Epithelial cell of prostate (primary cell): ENCODE measurements at regions not wholly inside any gene's neighbourhood (a gene's known extent, or its start where the extent isn't known, plus 50 kb on each side); places are given as distances from the start of the nearest gene placed in this dataset.

Source experiments
- DNase-seq: peaks from one replicate; pipeline ENCODE4 v3.0.0-alpha.2; 2011; ENCODE audit warnings: low read depth, low spot score
- H3K27ac ChIP-seq: fragments of 450-650 bp; 2 replicates; pipeline ENCODE4 v1.5.1; 2017; ENCODE audit warnings: mild to moderate bottlenecking

DNA sequence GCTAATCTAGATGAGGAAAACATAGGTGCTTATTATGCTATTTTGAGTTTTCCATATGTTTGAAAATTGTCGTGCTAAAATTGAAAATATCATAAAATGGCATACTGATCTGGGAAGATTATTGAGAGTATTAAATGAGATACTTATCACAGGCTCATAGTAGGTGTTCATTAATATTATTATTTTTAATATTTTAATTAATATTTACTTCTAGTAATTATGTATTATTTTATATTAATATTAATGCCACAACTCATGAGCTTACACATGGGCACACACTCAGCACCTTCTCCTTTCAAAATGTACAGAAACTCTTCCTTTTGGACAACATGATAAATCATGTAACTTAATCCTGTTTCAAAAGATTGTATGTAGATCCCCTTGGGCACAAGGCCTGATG lies 223.6 kb downstream of the RAB28 start:
- no peak overlapping the region for H3K27ac ChIP-seq
- no peak for DNase-seq

DNA sequence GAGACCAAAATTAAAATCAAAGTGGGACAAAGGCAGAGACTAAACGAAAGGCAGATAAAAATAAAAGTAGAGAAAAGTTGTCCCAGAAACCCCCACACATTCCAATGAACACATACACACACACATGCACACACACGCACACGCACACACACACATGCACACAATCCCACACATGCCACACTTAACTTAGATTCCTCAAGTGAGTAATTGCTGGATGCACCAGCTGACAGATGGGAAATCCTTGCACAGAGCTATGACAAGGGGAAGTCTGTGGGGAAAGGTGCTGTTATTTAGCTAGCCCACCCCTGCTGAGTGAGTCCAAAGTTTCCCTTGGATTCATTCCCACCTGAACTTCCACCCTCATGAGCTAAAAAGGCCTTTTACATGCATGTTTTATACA lies 233.9 kb downstream of the RAB28 start:
- DNase-seq, result no peak
- H3K27ac ChIP-seq, result no peak overlapping the region

DNA sequence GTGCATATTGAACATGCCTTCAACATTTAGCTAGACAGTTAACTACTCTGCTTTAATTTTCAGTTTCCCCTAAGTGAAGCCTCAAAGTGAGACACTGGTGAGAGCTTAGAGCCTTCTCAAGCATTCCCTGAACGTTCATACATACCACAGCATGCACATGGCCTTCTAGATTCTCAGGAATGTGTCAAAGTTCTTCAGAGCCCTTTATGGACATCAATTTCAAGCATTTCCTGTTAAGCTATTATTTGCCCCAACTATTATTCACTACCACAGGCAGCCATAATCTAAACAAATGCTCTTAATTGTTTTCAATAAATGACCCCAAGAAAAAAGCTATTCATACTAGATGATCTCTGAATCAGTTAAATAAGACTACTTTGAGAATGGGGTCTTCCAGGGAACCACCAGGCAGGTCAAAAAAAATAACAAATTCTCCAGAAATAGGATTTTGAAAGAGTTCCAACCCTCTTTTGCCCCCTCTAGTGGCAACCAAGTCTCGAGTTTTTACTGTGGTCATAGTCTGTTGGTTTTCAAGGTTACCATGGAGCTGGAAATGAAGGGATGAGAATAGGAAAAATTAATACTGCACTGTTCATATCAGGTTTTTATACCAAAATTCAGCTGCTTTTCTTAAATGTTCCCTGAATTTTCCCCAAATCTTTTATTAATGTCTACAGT lies 235.4 kb downstream of the RAB28 start:
- no peak for DNase-seq

DNA sequence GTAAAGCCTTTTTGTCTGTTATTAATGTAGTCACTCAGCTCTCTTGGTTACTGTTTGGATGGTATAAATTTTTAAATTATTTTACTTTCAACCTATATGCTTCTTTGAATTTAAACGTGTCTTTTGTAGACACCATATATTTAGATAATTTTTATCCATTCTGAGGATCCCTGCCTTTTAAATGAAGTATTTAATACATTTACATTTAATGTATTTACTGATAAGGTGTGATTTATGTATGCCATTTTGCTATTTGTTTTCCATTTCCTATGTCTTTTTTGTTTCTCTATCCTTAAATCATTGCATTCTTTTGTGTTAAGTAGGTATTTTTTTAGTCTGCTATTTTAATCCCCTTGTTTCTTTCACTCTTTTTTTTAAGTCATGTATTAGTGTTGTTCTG lies 238.0 kb downstream of the RAB28 start:
- H3K27ac ChIP-seq, result no peak overlapping the region
- DNase-seq, result no peak

More for the DNA sequence above, 235.4 kb downstream of the RAB28 start:
- H3K27ac ChIP-seq, result no peak overlapping the region

DNA sequence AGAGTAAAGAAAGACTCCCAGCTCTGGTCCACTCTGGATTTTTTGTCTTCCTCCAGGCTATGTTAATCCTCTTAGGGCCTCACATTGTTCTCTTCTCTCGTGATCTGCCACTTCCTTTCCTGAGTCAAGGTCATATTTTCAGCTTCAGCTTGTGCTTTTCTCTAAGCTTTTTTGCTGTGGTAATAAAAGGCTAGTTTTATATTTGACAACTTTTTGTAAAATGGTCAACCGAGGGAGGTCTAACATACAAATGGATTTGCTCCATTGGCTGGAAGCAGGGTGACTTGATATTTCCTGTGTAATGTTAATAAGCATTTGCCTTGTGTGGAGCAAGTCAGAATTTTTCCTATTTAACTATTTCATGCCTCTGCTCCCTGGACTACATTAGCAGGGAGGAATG lies 239.7 kb downstream of the RAB28 start:
- H3K27ac ChIP-seq, result no peak overlapping the region
- no peak for DNase-seq

DNA sequence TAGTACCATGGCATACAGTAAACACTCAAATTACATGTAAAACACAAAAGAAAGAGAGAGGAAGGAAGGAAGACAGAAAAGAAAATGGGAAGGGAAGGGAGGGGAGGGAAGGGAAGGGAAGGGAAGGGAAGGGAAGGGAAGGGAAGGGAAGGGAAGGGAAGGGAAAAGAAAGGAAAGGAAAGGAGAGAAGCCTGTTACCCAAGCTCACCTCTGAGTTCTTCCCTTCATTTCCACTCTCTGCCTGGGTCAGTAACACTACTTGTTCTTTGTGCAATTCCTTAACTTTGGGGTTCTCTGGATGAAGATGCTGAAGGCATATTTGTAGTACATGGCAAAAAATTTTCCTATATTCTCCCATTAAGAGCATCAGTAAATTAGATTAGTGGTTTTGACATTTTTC lies 241.0 kb downstream of the RAB28 start:
- DNase-seq, result no peak
- no peak overlapping the region for H3K27ac ChIP-seq

DNA sequence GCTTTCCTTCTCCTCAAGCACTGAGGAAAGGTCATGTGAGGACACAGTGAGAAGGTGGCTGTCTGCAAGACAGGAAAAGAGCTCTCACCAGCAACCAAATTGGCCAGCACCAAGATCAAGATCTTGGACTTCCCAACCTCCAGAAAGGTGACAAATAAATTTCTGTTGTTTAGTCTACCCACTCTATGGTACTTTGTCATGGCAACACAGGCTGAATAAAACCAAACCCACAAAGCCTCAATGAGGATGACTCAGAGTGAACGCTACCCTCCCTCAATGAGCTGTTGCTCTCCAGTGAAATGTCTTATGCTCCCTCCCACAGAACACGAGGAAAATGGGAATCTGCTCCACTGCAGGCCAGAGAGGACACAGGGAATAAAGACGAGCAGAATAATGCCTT lies 244.1 kb downstream of the RAB28 start:
- no peak overlapping the region for H3K27ac ChIP-seq
- no peak for DNase-seq

DNA sequence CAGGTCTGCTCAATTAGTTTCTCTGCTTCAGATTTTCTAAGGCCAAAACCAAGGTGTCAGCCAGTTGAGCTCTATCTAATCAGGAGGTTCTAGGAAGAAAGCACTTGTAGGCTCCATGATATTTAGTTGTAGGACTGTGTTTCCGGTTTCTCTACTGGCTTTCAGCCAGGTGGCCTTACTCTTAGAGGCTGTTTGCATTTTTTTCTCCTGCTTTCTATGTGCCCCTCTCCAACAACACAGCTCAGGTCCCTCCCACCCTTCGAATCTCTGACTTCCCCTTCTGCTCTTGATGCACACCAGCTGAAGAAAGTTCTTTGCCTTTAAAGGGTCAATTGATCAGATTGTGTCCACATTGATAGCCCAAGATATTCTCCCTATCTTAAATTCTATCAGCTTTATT lies 245.2 kb downstream of the RAB28 start:
- H3K27ac ChIP-seq, result no peak overlapping the region
- DNase-seq, result no peak

DNA sequence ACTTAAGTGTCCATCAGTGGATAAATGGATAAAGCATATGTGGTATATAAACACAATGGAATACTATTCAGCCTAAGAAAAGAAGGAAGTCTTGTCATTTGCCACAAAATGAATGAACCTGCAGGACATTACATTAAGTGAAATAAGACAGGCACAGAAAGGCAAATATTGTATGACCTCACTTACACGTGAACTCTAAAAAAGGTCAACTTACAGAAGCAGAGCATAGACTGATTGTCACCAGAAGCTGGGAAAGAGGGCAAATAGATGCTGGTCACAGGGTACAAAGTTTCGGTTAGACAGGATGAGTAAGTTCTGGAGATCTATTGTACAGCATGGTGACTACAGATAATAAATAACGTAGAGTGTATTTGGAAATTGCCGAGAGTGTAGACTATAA lies 247.7 kb downstream of the RAB28 start:
- H3K27ac ChIP-seq, result no peak overlapping the region
- DNase-seq, result no peak

DNA sequence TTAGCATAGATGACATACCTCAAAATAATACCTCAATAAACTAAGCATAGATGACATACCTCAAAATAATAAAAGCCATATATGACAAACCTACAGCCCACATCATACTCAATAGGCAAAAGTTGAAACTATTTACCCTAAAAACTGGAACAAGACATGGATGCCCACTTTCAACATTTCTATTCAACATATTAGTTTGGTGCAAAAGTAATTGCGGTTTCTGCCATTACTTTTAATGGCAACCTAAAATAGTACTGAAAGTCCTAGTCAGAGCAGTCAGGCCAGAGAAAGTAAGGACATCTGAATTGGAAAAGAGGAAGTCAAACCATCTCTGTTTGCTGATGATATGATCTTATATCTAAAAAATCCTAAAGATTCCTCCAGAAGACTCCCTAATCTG lies 250.4 kb downstream of the RAB28 start:
- no peak overlapping the region for H3K27ac ChIP-seq
- DNase-seq, result no peak

DNA sequence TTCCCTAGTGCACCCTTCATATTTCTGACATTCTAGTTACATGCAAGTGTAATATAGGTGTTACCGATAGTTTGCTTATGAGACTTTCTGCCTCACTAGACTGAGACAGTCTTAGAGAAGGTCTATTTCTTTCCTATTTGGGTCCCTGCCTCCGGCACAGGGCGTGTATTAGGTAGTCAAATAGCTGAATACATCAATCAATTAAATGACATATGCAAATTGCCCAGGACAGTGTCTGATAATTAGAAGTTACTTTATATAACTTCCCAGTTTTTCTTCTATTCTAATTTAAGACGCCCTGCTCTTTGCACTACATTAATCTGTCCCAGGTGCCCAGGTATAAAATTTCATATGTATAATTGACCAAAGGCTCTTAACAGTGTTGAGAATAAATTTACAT lies 264.2 kb downstream of the RAB28 start:
- no peak overlapping the region for H3K27ac ChIP-seq
- DNase-seq, result no peak

DNA sequence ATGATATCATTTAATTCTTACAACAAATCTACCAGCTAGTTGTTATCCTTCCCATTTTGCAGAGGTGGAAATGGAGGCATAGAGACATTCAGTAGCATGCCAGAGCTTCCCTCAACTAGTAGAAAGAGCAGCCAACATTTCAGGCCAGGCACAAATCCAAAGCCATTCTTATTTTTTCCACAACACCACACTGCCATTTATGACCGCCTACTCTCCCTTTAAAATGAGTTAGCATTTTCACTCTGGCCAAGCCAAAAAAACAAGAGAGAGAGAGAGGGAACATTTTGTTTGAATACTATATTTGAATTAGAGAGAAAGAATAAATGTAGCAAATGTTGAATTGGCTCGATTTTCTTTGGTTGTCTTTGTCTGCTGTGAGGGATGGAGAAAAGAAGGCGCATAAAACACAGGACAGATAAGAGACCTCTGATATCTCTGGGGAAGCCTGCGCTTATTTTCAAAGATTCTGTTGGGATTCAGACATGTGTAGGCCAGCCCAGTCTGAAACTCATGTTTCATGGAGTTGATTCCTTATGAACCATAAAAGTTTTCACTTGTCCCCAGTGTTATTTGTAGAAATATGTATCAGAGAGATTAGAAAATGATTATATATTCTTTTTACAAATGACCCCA lies 265.7 kb downstream of the RAB28 start:
- no peak overlapping the region for H3K27ac ChIP-seq
- DNase-seq, result no peak

DNA sequence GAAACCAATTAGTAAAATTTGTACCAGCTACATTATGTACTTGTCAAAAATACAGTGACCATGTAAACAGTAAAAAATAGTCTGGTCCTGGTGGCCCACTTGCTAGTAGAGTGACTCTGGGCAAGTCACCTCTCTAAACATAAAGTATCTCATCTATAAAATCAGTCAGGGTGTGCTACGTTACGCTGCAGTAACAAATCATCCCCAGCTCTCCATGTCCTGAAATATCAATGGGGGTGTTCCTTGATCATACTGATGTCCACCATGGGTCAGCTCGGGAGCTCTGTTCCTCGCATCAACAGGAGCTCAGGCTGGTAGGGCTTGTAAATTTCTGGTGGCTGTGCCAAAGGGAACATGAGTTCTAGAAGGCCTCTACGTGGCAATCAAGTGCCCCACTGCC lies 268.6 kb downstream of the RAB28 start:
- H3K27ac ChIP-seq, result no peak overlapping the region
- DNase-seq, result no peak

DNA sequence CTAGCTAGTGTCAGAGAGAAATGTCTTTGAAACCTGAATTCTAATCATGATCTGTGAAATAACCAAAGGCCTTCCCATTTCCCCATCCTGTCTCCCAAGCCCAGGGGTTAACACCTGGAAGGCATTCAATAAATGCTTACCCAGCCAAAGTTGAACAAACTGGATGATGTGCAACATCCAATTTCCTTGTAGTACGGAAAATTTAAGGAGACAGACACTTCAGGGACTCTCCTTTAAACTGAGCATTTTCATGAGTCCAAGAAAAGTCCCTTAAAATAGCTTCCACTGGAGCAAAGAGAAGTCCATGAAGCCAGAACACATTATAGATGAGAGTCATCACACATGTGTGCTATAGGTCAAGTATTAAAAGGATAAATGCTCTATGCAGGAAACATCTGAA lies 271.2 kb downstream of the RAB28 start:
- H3K27ac ChIP-seq, result no peak overlapping the region
- no peak for DNase-seq

DNA sequence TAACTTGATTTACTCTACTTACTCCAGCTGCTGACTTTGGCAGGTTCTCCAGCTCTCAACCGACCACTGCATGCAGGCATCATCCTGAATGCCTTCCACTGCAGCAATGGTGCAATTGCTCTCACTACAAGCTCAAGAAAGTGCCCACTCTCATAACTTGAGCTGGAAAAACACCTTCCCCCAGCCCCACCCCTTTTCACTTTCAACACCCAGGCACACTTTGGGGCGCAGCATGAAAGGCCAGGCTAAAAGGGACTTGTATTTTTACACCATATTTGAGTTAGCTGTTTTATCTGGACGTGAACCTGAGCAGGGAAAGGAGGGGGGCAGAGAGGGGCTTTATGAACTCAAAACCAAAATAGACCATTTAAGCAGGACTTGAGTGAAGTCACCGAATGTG lies 274.5 kb downstream of the RAB28 start:
- no peak overlapping the region for H3K27ac ChIP-seq
- no peak for DNase-seq

DNA sequence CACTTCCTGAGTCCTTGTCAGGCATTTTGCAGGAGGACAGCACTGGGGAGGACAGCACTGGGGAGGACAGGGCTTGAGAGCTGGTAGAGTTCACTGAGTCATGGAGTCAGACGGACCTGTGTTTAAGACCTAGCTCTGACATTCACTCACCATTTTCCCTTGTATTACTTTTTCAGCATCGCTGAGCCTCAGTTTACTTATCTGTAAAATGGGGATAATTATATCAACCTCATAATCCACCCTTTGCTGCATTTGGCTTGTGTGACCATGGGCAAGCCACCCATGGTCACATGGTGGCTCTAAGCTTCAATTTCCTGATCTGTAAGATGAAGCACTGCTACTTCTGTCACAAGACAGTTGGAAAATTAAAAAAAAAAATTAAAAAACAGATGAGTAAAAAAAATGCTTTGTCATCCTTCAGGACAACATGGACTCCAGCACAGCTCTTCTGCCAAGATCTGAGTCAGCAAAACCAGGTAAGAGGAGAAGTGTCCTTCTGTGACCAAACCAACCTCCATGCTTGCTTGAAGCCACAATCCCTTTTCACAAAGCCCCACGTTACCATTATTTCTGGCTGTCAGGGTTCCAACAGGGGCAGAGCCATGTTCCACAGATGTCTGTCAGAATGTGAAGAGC lies 275.5 kb downstream of the RAB28 start:
- no peak for DNase-seq
- no peak overlapping the region for H3K27ac ChIP-seq

DNA sequence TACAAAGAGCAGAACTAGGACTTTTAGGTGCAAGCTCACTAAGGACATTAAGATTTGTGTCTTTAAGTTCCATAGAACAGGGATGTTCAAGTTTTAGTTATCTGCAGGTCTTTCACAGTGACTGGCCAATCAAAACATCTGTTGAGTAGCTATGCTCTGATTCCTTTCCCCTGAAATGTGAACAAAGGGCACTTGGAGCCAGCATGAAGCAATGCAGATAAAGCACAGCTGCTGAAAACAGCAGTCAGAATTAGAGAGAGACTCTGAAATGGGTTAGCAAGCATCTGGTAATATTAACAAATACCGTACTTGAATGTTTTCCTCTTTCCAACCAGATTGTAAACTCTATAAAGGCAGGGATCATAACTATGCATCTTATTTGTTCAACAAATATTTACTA lies 276.9 kb downstream of the RAB28 start:
- no peak overlapping the region for H3K27ac ChIP-seq
- DNase-seq, result no peak

DNA sequence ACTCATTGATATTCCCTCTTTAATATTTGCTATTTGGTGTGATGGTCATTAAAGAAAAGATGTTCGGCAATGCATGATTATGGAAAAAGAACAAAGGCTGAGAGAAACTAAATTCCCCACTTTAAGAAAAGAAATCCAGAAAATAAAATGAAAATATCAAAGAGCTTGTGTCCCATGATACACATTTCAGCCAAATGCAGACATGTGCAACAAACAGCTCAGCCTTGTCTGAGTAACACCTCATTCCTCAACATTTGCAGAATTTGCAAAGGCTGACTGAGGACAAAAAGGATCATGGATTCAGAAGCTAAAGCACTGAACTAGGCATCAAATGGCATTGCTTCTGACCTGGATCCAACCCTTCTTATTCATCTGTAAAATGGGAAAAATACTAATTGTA lies 281.0 kb downstream of the RAB28 start:
- no peak for DNase-seq

DNA sequence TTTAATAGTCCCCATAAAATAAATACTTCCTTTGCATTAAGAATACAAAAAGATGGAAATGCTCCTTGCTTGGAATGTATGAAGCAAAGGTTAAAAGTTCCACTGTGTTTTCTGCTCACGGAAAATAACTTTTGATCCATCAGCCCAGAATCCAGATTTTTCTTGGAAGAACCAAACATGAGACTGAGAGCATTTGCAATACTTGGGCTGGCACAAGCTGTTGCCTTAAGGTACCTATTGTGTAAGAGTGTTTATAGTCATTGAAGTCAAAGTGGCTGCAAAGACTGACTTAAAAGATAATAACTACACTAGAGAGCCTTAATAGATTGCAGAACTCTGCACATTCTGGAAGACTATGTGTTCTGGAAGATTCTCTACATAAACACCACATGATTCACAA lies 281.4 kb downstream of the RAB28 start:
- DNase-seq, result no peak
- no peak overlapping the region for H3K27ac ChIP-seq

More for the DNA sequence above, 281.0 kb downstream of the RAB28 start:
- H3K27ac ChIP-seq, result no peak overlapping the region

DNA sequence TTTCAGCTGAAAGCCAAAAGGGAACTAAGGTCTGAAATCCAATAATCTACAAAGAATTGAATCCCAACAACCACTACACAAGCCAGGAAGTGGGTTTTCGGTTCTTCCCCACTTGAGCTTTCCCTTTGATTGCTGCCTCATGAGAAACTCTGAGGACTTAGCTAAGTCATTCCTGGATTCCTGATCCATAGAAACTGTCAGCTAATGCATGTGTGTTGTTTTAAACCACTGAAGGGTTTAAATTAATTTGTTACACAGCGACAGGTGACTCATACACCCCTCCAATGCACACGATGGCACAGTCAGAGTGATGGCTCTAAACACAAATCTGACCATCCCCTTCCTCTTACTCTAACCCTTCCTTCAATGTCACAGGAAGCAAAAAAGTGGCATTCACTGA lies 282.9 kb downstream of the RAB28 start:
- H3K27ac ChIP-seq, result no peak overlapping the region
- DNase-seq, result no peak

DNA sequence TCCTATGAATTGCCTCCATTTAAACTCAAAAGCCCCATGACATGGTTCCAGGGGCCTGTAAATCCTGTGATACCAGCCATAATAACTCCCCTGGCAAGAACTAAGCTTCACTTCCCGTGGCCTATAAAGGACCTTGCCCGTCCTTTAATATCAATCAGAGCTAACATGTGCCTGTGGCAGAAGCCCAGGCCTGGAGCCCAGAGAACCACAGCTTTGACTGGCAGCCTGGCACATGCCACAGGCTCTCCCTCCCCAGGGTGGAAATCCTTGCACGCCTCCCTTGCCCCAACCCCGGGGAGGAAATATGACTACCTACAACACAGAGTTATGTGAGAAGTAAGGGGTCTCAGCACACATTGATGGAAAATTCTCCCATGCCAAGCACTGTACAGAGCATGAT lies 287.4 kb downstream of the RAB28 start:
- H3K27ac ChIP-seq, result no peak overlapping the region

DNA sequence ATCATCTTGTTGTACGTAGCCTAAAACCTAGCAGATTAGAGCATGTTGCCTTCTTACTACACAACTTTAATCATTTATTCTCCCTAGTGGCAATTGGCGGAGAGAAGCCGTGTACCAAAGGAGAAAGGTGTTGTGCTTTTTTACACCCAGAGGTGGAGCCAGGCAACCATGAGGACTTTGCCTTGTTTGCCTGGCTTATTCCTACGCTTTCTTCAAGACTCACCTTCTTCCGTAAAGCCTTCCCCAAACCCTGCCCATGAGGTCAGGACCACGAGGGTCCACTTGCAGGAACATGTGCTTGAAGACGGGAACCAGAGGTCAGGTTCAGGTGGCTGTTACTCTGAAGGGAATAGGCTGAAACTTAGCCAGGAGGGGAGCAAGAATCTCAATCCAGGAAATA lies 290.5 kb downstream of the RAB28 start:
- no peak overlapping the region for H3K27ac ChIP-seq
- DNase-seq, result no peak

More for the DNA sequence above, 287.4 kb downstream of the RAB28 start:
- DNase-seq, result no peak
